ENCODE measurements at regions not wholly inside any gene's neighbourhood (a gene's known extent, or its start where the extent isn't known, plus 50 kb on each side); places are given as distances from the start of the nearest gene placed in this dataset.

- Mint-ChIP-seq H3K4me1 (no peaks in the 10 kb centered on the region), H3K36me3 (peaks cover 2% of the 10 kb centered on the region), H3K4me3 (no peak overlapping the region)
Measured at GRCh38 chr4:34198966-34199365, 2045.3 kb downstream of the ARAP2 start.

GRCh38 chr4:34200535-34200934, 2043.8 kb downstream of the ARAP2 start:
- TF ChIP-seq CTCF (IDR thresholded peaks at IDR 0.05) (no peak), EZH2phosphoT487 (IDR thresholded peaks at IDR 0.05) (no peak), EZH2 (IDR thresholded peaks at IDR 0.05) (no peak)
- Histone ChIP-seq H3K27me3 (no peaks in the 10 kb centered on the region), H3F3A (ENCODE audit: low read depth) (no peaks in the 10 kb centered on the region), H3K4me2 (no peak overlapping the region), H4K20me1 (ENCODE audit: low read depth) (no peaks in the 10 kb centered on the region), H3K79me2 (ENCODE audit: low read depth) (no peaks in the 10 kb centered on the region), H3K36me3 (no peaks in the 10 kb centered on the region), H3K9me3 (ENCODE audit: low read depth) (no peaks in the 10 kb centered on the region), H2AFZ (replicated peaks) (no peak overlapping the region), H3K9ac (no peak overlapping the region), H3K4me1 (no peaks in the 10 kb centered on the region), H3K4me3 (no peak overlapping the region), H3K27ac (no peak overlapping the region)
- peaks cover 15% of the 10 kb centered on the region for H3K9me3 Mint-ChIP-seq
- H3K36me3 Mint-ChIP-seq, result peaks cover 2% of the 10 kb centered on the region
- no peak for DNase-seq (ENCODE audit: low spot score)
- H3K27ac Mint-ChIP-seq, result no peak overlapping the region
- H3K27me3 Mint-ChIP-seq (ENCODE audit: insufficient read depth, low read depth), result peaks cover 2% of the 10 kb centered on the region
- no peak overlapping the region for H3K4me3 Mint-ChIP-seq
- no peaks in the 10 kb centered on the region for H3K4me1 Mint-ChIP-seq

More at GRCh38 chr4:34198966-34199365, 2045.3 kb downstream of the ARAP2 start:
- H2AFZ ChIP-seq (replicated peaks), result no peak overlapping the region
- H4K20me1 ChIP-seq (ENCODE audit: low read depth), result no peaks in the 10 kb centered on the region
- no peaks in the 10 kb centered on the region for H3K9me3 ChIP-seq (ENCODE audit: low read depth)
- no peak overlapping the region for H3K4me2 ChIP-seq
- no peak overlapping the region for H3K27ac Mint-ChIP-seq
- H3K27ac ChIP-seq, result no peak overlapping the region
- no peaks in the 10 kb centered on the region for H3K27me3 ChIP-seq
- H3K36me3 ChIP-seq, result no peaks in the 10 kb centered on the region
- H3K27me3 Mint-ChIP-seq (ENCODE audit: insufficient read depth, low read depth), result peaks cover 2% of the 10 kb centered on the region
- no peaks in the 10 kb centered on the region for H3K79me2 ChIP-seq (ENCODE audit: low read depth)
- DNase-seq (ENCODE audit: low spot score), result no peak
- H3F3A ChIP-seq (ENCODE audit: low read depth), result no peaks in the 10 kb centered on the region
- H3K9me3 Mint-ChIP-seq, result peaks cover 10% of the 10 kb centered on the region
- no peak overlapping the region for H3K9ac ChIP-seq
- no peaks in the 10 kb centered on the region for H3K4me1 ChIP-seq
- TF ChIP-seq EZH2phosphoT487 (IDR thresholded peaks at IDR 0.05) (no peak), CTCF (IDR thresholded peaks at IDR 0.05) (no peak), EZH2 (IDR thresholded peaks at IDR 0.05) (no peak)
- no peak overlapping the region for H3K4me3 ChIP-seq

GRCh38 chr4:34202154-34202553, 2042.2 kb downstream of the ARAP2 start:
- no peak overlapping the region for H2AFZ ChIP-seq (replicated peaks)
- no peaks in the 10 kb centered on the region for H3K9me3 ChIP-seq (ENCODE audit: low read depth)
- H3K36me3 Mint-ChIP-seq, result peaks cover 2% of the 10 kb centered on the region
- no peak for DNase-seq (ENCODE audit: low spot score)
- no peaks in the 10 kb centered on the region for H3F3A ChIP-seq (ENCODE audit: low read depth)
- no peaks in the 10 kb centered on the region for H3K79me2 ChIP-seq (ENCODE audit: low read depth)
- no peak overlapping the region for H3K4me3 ChIP-seq
- no peak overlapping the region for H3K4me3 Mint-ChIP-seq
- H3K4me1 ChIP-seq, result no peaks in the 10 kb centered on the region
- no peak overlapping the region for H3K4me2 ChIP-seq
- H3K4me1 Mint-ChIP-seq, result no peaks in the 10 kb centered on the region
- no peaks in the 10 kb centered on the region for H3K36me3 ChIP-seq
- H3K27me3 Mint-ChIP-seq (ENCODE audit: insufficient read depth, low read depth), result peaks cover 2% of the 10 kb centered on the region
- H3K27me3 ChIP-seq, result no peaks in the 10 kb centered on the region
- H3K27ac ChIP-seq, result no peak overlapping the region
- H3K27ac Mint-ChIP-seq, result no peak overlapping the region
- H3K9me3 Mint-ChIP-seq, result peaks cover 15% of the 10 kb centered on the region
- no peak overlapping the region for H3K9ac ChIP-seq
- no peak for TF ChIP-seq EZH2phosphoT487 (IDR thresholded peaks at IDR 0.05)
- H4K20me1 ChIP-seq (ENCODE audit: low read depth), result no peaks in the 10 kb centered on the region

- H3K36me3 Mint-ChIP-seq, result no peaks in the 10 kb centered on the region
- DNase-seq (ENCODE audit: low spot score), result no peak
- no peak overlapping the region for H3K27ac Mint-ChIP-seq
- no peak overlapping the region for H3K9ac ChIP-seq
- peaks cover 3% of the 10 kb centered on the region for H3K9me3 Mint-ChIP-seq
- no peak overlapping the region for H3K4me3 Mint-ChIP-seq
- H3K36me3 ChIP-seq, result no peaks in the 10 kb centered on the region
- no peaks in the 10 kb centered on the region for H3K4me1 Mint-ChIP-seq
- H3K4me2 ChIP-seq, result no peak overlapping the region
- no peak overlapping the region for H3K4me3 ChIP-seq
- H3K27me3 Mint-ChIP-seq (ENCODE audit: insufficient read depth, low read depth), result peaks cover 2% of the 10 kb centered on the region
- no peak overlapping the region for H3K27ac ChIP-seq
- no peaks in the 10 kb centered on the region for H3K79me2 ChIP-seq (ENCODE audit: low read depth)
- H3K27me3 ChIP-seq, result no peaks in the 10 kb centered on the region
- TF ChIP-seq EZH2 (IDR thresholded peaks at IDR 0.05) (no peak), CTCF (IDR thresholded peaks at IDR 0.05) (no peak), EZH2phosphoT487 (IDR thresholded peaks at IDR 0.05) (no peak)
- H4K20me1 ChIP-seq (ENCODE audit: low read depth), result no peaks in the 10 kb centered on the region
- H3K4me1 ChIP-seq, result no peaks in the 10 kb centered on the region
- H3K9me3 ChIP-seq (ENCODE audit: low read depth), result no peaks in the 10 kb centered on the region
- no peaks in the 10 kb centered on the region for H3F3A ChIP-seq (ENCODE audit: low read depth)
- no peak overlapping the region for H2AFZ ChIP-seq (replicated peaks)
Measured at GRCh38 chr4:34220601-34221000, 2023.7 kb downstream of the ARAP2 start.

Data from neural progenitor cell (in vitro differentiated cells).